ENCODE measurements at regions not wholly inside any gene's neighbourhood (a gene's known extent, or its start where the extent isn't known, plus 50 kb on each side); places are given as distances from the start of the nearest gene placed in this dataset.

- TF ChIP-seq CTCF (conservative IDR thresholded peaks at IDR 0.05; ENCODE audit: low read length) = no peak
- no peak for TF ChIP-seq EZH2phosphoT487 (IDR thresholded peaks at IDR 0.05; ENCODE audit: borderline replicate concordance)
These were observed 66.9 kb upstream of the CDC42EP3 start for GRCh38 chr2:37738266-37738885.

All from Loucy (cell line).